GM12864 (cell line): ENCODE measurements at regions not wholly inside any gene's neighbourhood (a gene's known extent, or its start where the extent isn't known, plus 50 kb on each side); places are given as distances from the start of the nearest gene placed in this dataset.
"Not testable (repeated sequence)": the region's sequence is repeated elsewhere in the genome, so short reads cannot be mapped to it uniquely, and the experiment has no call there.

Source experiments
- DNase-seq: peaks from one replicate; pipeline ENCODE4 v3.0.0-alpha.2; 2011; ENCODE audit warnings: low read depth
- H3K4me3 ChIP-seq: 2 replicates; pipeline ENCODE4 v1.5.1; 2011; ENCODE audit warnings: mild to moderate bottlenecking, low read depth, low read length, control low read depth
- TF ChIP-seq, protein P1 (sequence below): IDR thresholded peaks from 2 replicates; pipeline ENCODE4 v1.5.1; 2011; ENCODE audit warnings: low read depth, mild to moderate bottlenecking, moderate library complexity, low read length, control low read depth, inconsistent platforms; ENCODE audit errors: missing control alignments

DNA sequence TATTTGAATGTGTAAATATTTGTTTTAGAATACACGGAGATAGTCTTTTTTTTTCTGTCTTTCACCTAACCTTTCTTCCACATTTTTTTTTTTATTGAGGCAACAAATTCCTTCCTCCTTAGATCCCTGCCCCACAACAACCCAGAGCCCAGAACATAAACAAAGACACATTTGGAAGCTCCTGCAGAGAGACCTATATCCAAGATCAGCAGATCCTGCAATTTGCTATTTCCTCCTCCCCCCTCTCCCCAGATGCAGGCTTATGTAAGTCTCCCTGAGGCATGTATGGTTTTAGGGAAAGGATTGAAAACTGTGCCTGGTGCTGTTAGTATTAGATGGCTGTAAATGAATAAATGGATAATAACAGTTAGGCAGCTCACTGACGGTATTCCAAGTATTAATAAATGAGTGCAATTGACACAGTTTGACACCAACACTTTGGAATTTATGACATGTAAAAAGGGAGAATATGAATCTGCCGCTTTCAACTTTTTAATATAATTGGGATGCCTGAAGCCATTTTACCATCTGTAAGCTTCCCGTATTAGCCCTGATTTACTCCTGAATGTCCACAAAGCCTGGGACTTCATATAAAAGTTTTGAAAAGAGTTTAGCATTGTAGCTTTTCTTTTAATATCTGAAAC lies 608.3 kb upstream of the CITED2 start:
- no peak overlapping the region for H3K4me3 ChIP-seq
- TF ChIP-seq, protein P1, sequence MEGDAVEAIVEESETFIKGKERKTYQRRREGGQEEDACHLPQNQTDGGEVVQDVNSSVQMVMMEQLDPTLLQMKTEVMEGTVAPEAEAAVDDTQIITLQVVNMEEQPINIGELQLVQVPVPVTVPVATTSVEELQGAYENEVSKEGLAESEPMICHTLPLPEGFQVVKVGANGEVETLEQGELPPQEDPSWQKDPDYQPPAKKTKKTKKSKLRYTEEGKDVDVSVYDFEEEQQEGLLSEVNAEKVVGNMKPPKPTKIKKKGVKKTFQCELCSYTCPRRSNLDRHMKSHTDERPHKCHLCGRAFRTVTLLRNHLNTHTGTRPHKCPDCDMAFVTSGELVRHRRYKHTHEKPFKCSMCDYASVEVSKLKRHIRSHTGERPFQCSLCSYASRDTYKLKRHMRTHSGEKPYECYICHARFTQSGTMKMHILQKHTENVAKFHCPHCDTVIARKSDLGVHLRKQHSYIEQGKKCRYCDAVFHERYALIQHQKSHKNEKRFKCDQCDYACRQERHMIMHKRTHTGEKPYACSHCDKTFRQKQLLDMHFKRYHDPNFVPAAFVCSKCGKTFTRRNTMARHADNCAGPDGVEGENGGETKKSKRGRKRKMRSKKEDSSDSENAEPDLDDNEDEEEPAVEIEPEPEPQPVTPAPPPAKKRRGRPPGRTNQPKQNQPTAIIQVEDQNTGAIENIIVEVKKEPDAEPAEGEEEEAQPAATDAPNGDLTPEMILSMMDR: no peak
- no peak for DNase-seq

DNA sequence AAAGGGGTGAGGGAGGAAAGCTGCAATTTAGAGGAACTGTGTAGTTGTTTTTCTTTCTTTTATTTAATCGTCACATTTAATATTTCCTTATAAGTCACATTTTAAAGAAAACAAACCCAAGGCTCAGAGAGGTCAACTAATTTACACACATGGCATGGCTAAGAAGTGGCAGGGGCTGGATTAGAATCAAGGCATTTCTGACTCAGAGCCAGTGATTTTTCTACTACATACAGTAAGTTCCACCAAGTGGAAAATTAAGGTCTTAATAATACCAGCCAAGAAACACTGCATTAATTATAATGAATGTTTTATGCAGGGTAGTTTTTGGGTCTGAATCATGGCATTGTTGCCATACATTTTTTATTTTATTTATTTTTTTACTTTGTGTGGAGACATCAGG lies 607.7 kb upstream of the CITED2 start:
- no peak overlapping the region for H3K4me3 ChIP-seq
- DNase-seq: no peak
- TF ChIP-seq, protein P1: no peak

DNA sequence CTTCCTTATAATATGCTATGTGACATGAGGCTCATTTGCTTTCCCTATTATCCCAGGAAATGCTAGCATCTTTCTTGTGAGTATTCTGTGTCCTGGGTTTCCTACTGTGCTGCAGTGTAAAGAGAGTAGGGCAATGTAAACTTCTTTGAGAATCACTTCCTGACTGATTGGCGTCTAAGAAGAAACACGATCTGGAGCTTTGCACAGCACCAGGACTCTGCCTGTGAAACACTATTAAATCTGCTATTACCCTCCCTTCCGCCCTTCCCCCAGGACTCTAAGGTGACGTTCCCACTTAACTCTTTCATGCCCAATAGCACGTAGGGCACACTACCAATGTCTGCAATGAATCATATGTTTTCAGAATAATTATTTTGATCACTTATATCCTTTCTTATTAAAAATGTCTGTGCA lies 607.3 kb upstream of the CITED2 start:
- DNase-seq: no peak
- TF ChIP-seq, protein P1: no peak
- no peak overlapping the region for H3K4me3 ChIP-seq

DNA sequence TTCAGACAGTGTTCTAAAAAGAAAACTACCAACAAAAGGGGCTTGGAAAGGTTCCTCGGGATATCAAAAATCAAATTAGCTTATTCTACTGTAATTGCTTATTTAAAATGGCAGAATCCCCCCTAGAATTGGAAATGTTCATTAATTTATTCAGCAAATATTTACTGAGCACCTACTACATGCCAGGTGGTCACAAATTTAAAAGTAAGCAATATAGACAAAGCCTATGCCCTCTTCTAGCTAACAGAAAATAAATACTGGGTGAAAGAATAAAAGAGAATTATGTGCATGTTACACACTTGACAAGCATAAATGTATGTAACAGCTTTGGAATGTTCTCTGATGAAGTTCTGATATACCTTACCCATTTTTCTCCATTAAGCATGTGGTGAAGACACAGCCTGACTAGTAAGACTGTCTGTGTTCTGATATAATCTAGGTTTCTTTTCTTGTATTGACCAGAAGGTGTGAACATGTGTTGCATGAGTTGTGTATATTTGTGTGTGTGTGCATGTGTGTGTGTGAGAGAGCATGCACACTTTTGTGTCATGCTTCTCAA lies 606.7 kb upstream of the CITED2 start:
- DNase-seq: no peak
- H3K4me3 ChIP-seq: no peak overlapping the region
- TF ChIP-seq, protein P1: no peak

DNA sequence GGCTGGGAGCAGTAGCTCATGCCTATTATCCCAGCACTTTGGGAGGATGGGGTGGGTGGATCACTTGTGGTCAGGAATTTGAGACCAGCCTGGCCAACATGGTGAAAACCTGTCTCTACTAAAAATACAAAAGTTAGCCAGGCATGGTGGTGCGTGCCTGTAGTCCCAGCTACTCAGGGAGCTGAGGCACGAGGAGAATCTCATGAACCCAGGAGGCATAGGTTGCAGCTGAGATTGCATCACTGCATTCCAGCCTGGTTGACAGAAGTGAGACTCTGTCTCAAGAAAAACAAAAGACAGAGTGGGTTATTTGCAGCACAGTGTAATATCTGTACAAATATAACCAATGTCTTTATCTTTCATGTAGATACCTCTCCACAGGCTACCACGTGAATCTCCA lies 606.2 kb upstream of the CITED2 start:
- DNase-seq, H3K4me3 ChIP-seq: not testable (repeated sequence)

DNA sequence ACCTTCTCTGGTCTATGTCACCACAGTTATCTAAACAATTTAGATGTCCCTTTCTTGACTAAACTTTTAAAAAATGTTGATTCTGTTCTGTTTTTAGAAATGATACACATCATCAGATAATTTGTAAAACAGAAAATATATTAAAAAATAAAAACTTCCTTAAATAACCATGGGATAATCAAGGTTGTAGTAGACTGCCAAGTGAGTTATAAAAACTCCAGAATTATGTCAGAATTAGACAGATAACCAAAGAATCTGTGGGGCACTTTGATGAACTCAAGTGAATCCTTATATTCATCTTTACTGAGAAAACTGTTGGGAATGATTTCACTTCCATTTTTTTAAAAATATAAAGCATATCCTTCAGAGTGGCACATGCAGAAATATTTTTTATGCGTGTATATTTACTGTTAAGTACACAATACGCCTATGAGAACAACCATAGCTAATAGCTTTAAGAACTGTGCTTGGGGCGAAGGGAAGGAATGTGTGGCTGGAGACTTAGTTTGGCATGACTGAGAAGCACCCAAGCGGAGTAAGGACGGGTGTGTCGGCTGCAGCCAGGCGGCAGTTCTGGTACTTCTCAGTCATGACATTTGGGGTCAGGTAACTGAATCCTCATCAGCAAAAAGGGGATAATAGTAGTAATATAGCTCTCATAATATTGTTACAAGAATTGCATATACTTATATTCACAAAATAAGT lies 604.7 kb upstream of the CITED2 start:
- TF ChIP-seq, protein P1: no peak
- no peak for DNase-seq

DNA sequence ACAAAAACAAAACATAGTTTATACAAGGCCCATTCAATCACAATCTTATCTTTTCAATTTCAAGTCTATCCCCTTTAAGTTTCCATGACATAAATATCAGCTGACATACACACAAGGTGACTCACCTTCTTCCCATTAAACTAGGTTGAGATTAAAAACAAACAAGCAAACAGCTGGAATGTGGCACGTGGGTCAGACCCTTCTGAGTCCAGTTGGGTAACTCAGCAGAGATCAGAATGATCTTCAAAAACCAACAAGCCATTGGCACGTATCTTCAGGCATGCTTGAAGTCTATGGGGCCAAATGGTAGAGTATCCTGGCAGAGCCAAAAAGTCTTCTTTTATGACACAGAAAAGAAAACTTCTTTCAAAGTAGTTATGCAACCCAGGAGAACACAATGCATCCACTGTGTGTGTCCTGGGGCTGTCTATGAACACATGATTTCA lies 603.5 kb upstream of the CITED2 start:
- TF ChIP-seq, protein P1: no peak
- H3K4me3 ChIP-seq: no peak overlapping the region
- DNase-seq: no peak

More for the DNA sequence above, 604.7 kb upstream of the CITED2 start:
- no peak overlapping the region for H3K4me3 ChIP-seq
